OCI-LY7 (cell line): ENCODE measurements at regions not wholly inside any gene's neighbourhood (a gene's known extent, or its start where the extent isn't known, plus 50 kb on each side); places are given as distances from the start of the nearest gene placed in this dataset.

Experiments
- BruUV-seq: library from RNA; stranded (reverse); fragments of 400-500 nt; replicated peaks from 2 replicates; lab custom pipeline; 2021; lab: Mats Ljungman, UMichigan
- CTCF ChIA-PET: fragments of 300-600 bp; sonication (Branson Sonifier 250); formaldehyde crosslinking; loops from one replicate; lab custom pipeline; 2022; ENCODE audit warnings: antibody characterized with exemption; ENCODE audit not compliant: unreplicated experiment; lab: Charles Lee
- POLR2A ChIA-PET: fragments of 300-600 bp; sonication (Branson Sonifier 250); formaldehyde crosslinking; loops from one replicate; lab custom pipeline; 2022; ENCODE audit warnings: antibody characterized with exemption; lab: Charles Lee
- DNase-seq: peaks from one replicate; pipeline ENCODE4 v3.0.0-alpha.2; 2015; ENCODE audit warnings: low spot score
- H2AFZ ChIP-seq: fragments of 200-600 bp; sonication (generic), shearing (Covaris generic); 2 replicates; pipeline ENCODE4 v1.6.1; 2014; ENCODE audit warnings: mild to moderate bottlenecking, antibody characterized with exemption, low read length, moderate library complexity
- H3K27ac ChIP-seq: fragments of 200-600 bp; sonication (generic); 2 replicates; pipeline ENCODE4 v1.5.1; 2014; ENCODE audit warnings: mixed run types, low read depth, mild to moderate bottlenecking, moderate library complexity, low read length, inconsistent platforms; ENCODE audit not compliant: poor library complexity, severe bottlenecking
- H3K36me3 ChIP-seq: fragments of 200-600 bp; sonication (generic); 2 replicates; pipeline ENCODE4 v1.6.1; 2014; ENCODE audit warnings: mild to moderate bottlenecking, antibody characterized with exemption, low read length, moderate library complexity, mixed read lengths; ENCODE audit not compliant: insufficient read depth
- H3K4me1 ChIP-seq: fragments of 200-600 bp; sonication (generic); 2 replicates; pipeline ENCODE4 v1.5.1; 2014; ENCODE audit warnings: mild to moderate bottlenecking, low read length; ENCODE audit not compliant: insufficient read depth, poor library complexity, severe bottlenecking
- H3K4me2 ChIP-seq: fragments of 200-600 bp; sonication (generic); 2 replicates; pipeline ENCODE4 v1.6.1; 2014; ENCODE audit warnings: mild to moderate bottlenecking, low read length
- H3K4me3 ChIP-seq: fragments of 200-600 bp; sonication (generic); 2 replicates; pipeline ENCODE4 v1.5.1; 2014; ENCODE audit warnings: mild to moderate bottlenecking, low read depth, low read length; ENCODE audit not compliant: poor library complexity, severe bottlenecking
- H3K79me2 ChIP-seq: fragments of 200-600 bp; sonication (generic); 2 replicates; pipeline ENCODE4 v1.6.1; 2016; ENCODE audit warnings: low read depth, mild to moderate bottlenecking, low read length, moderate library complexity, mixed read lengths; ENCODE audit not compliant: insufficient read depth
- H3K9me2 ChIP-seq: fragments of 200-600 bp; sonication (generic); 2 replicates; pipeline ENCODE4 v1.6.1; 2016; ENCODE audit warnings: mild to moderate bottlenecking, low read length, mixed read lengths; ENCODE audit not compliant: insufficient read depth
- H3K9me3 ChIP-seq: fragments of 200-600 bp; sonication (generic); 2 replicates; pipeline ENCODE4 v1.6.1; 2014; ENCODE audit warnings: mild to moderate bottlenecking, mixed run types, low read length, mixed read lengths
- H4K20me1 ChIP-seq: fragments of 200-600 bp; sonication (generic); 2 replicates; pipeline ENCODE4 v1.6.1; 2014; ENCODE audit warnings: mild to moderate bottlenecking, antibody characterized with exemption, low read length, moderate library complexity, mixed read lengths; ENCODE audit not compliant: insufficient read depth
- EZH2phosphoT487 ChIP-seq: fragments of 200-600 bp; sonication (generic); IDR thresholded peaks from 2 replicates; pipeline ENCODE4 v1.6.1; 2018; ENCODE audit warnings: low read depth, borderline replicate concordance, mild to moderate bottlenecking, mixed run types, antibody characterized with exemption, low read length, moderate library complexity, mixed read lengths
- intact Hi-C: fragments of 100-400 bp; cut with micrococcal nuclease; formaldehyde crosslinking; loops from one replicate; pipeline ENCODE4 v1.10.0; 2022; ENCODE audit not compliant: unreplicated experiment
- TF ChIP-seq, protein P1 (sequence below): fragments of 200-600 bp; sonication (generic); conservative IDR thresholded peaks from 2 replicates; pipeline ENCODE4 v1.5.1; 2014; ENCODE audit warnings: mild to moderate bottlenecking, antibody characterized with exemption, low read length, moderate library complexity, mixed read lengths

- Histone ChIP-seq H2AFZ (no peak overlapping the region), H4K20me1 (no peaks in the 10 kb centered on the region), H3K9me3 (no peaks in the 10 kb centered on the region), H3K9me2 (no peaks in the 10 kb centered on the region), H3K4me3 (no peak overlapping the region), H3K4me1 (no peaks in the 10 kb centered on the region), H3K27ac (no peak overlapping the region), H3K36me3 (no peaks in the 10 kb centered on the region), H3K4me2 (no peak overlapping the region), H3K79me2 (no peaks in the 10 kb centered on the region)
- DNase-seq, result no peak
- intact Hi-C loops, result no loop called here
- no TSS peak for BruUV-seq
- CTCF ChIA-PET, result no interaction called here
- POLR2A ChIA-PET, result interaction anchor here (0.5 kb wide), 1 partner anchor 59 kb away, joined by 3 read pairs; no protein-coding TSS in a partner anchor
- no peak for TF ChIP-seq EZH2phosphoT487
- TF ChIP-seq, protein P1, sequence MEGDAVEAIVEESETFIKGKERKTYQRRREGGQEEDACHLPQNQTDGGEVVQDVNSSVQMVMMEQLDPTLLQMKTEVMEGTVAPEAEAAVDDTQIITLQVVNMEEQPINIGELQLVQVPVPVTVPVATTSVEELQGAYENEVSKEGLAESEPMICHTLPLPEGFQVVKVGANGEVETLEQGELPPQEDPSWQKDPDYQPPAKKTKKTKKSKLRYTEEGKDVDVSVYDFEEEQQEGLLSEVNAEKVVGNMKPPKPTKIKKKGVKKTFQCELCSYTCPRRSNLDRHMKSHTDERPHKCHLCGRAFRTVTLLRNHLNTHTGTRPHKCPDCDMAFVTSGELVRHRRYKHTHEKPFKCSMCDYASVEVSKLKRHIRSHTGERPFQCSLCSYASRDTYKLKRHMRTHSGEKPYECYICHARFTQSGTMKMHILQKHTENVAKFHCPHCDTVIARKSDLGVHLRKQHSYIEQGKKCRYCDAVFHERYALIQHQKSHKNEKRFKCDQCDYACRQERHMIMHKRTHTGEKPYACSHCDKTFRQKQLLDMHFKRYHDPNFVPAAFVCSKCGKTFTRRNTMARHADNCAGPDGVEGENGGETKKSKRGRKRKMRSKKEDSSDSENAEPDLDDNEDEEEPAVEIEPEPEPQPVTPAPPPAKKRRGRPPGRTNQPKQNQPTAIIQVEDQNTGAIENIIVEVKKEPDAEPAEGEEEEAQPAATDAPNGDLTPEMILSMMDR, result no peak
These were observed 187.6 kb upstream of the HAND2 start for GRCh38 chr4:173717581-173717980.

- POLR2A ChIA-PET, result interaction anchor here (0.8 kb wide), 1 partner anchor 1212 kb away, joined by 3 read pairs; no protein-coding TSS in a partner anchor
- TF ChIP-seq, protein P1, result no peak
- no peak for TF ChIP-seq EZH2phosphoT487
- CTCF ChIA-PET, result no interaction called here
These were observed 184.4 kb upstream of the HAND2 start for GRCh38 chr4:173714456-173714855.

DNA sequence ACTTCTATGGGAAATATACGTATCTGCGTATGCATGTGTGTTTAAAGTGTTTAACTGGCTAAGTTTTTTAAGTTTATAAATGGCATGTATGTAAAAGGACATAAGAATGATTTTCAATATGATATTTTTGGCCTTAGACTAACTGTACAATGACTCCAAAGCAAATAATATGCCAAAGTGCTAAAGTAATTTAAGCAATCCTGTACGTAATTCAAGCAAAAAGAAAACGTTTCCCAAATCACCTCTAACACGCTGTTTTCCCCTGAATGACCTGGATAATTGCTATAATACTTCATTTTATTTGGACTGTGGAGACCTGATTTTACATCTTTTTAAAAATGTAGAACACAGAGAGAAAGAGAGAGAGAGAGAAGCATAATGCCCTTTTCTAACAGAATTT lies 183.0 kb upstream of the HAND2 start:
- BruUV-seq, result no TSS peak
- no peak overlapping the region for H3K4me2 ChIP-seq
- intact Hi-C loops, result no loop called here
- H3K27ac ChIP-seq, result no peak overlapping the region
- H2AFZ ChIP-seq, result no peak overlapping the region
- ChIA-PET POLR2A (interaction anchor here (0.6 kb wide), 2 partner anchors 53 to 423 kb away, joined by 3 to 5 read pairs; no protein-coding TSS in a partner anchor), CTCF (no interaction called here)
- H3K36me3 ChIP-seq, result no peaks in the 10 kb centered on the region
- H3K4me1 ChIP-seq, result no peaks in the 10 kb centered on the region
- no peaks in the 10 kb centered on the region for H3K9me2 ChIP-seq
- TF ChIP-seq, protein P1, result no peak
- TF ChIP-seq EZH2phosphoT487, result no peak
- H3K9me3 ChIP-seq, result no peaks in the 10 kb centered on the region
- no peaks in the 10 kb centered on the region for H3K79me2 ChIP-seq
- H3K4me3 ChIP-seq, result no peak overlapping the region
- H4K20me1 ChIP-seq, result no peaks in the 10 kb centered on the region
- no peak for DNase-seq

More at GRCh38 chr4:173714456-173714855, 184.4 kb upstream of the HAND2 start:
- DNase-seq, result no peak
- no peak overlapping the region for H2AFZ ChIP-seq
- no peaks in the 10 kb centered on the region for H3K9me3 ChIP-seq
- no peaks in the 10 kb centered on the region for H3K79me2 ChIP-seq
- H3K27ac ChIP-seq, result no peak overlapping the region
- no peak overlapping the region for H3K4me2 ChIP-seq
- no peaks in the 10 kb centered on the region for H3K36me3 ChIP-seq
- intact Hi-C loops, result no loop called here
- no TSS peak for BruUV-seq
- H3K9me2 ChIP-seq, result no peaks in the 10 kb centered on the region
- H3K4me3 ChIP-seq, result no peak overlapping the region
- no peaks in the 10 kb centered on the region for H3K4me1 ChIP-seq
- H4K20me1 ChIP-seq, result no peaks in the 10 kb centered on the region
